GM23338 (cell line): ENCODE measurements at regions not wholly inside any gene's neighbourhood (a gene's known extent, or its start where the extent isn't known, plus 50 kb on each side); places are given as distances from the start of the nearest gene placed in this dataset.

Source experiments
- ATAC-seq: fragments of 200-7000 bp; cut with Tn5 transposase; 3 replicates; pipeline ENCODE4 v1.9.1; 2020
- DNase-seq: peaks from one replicate; pipeline ENCODE4 v3.0.0-alpha.2; 2015; ENCODE audit warnings: low spot score
- H2AFZ ChIP-seq: fragments of 200-600 bp; sonication (generic); 2 replicates; pipeline ENCODE4 v1.8.0; 2016; ENCODE audit warnings: antibody characterized with exemption, mild to moderate bottlenecking, moderate library complexity
- H3F3A ChIP-seq: fragments of 200-600 bp; sonication (generic); replicated peaks from 2 replicates; pipeline ENCODE4 v1.8.0; 2017; ENCODE audit warnings: antibody characterized with exemption, mixed run types, low read depth
- H3K27ac ChIP-seq: fragments of 200-600 bp; sonication (generic); 2 replicates; pipeline ENCODE4 v1.6.1; 2016; ENCODE audit warnings: low read depth
- H3K27me3 ChIP-seq: fragments of 200-600 bp; sonication (generic); 2 replicates; pipeline ENCODE4 v1.8.0; 2016; ENCODE audit warnings: mild to moderate bottlenecking, mixed run types, moderate library complexity; ENCODE audit not compliant: insufficient read depth
- H3K36me3 ChIP-seq: fragments of 200-600 bp; sonication (generic); 2 replicates; pipeline ENCODE4 v1.8.0; 2016; ENCODE audit warnings: mild to moderate bottlenecking; ENCODE audit not compliant: insufficient read depth
- H3K4me1 ChIP-seq: fragments of 200-600 bp; sonication (generic); 2 replicates; pipeline ENCODE4 v1.8.0; 2016; ENCODE audit warnings: mild to moderate bottlenecking, moderate library complexity; ENCODE audit not compliant: insufficient read depth
- H3K4me2 ChIP-seq: fragments of 200-600 bp; sonication (generic); 2 replicates; pipeline ENCODE4 v1.7.1; 2017; ENCODE audit warnings: mixed run types
- H3K4me3 ChIP-seq: fragments of 200-600 bp; sonication (generic); 2 replicates; pipeline ENCODE4 v1.6.1; 2016; ENCODE audit warnings: mixed run types
- H3K79me2 ChIP-seq: fragments of 200-600 bp; sonication (generic); replicated peaks from 2 replicates; pipeline ENCODE4 v1.8.0; 2017; ENCODE audit warnings: mild to moderate bottlenecking; ENCODE audit not compliant: insufficient read depth
- H3K9me2 ChIP-seq: fragments of 200-600 bp; sonication (generic); 2 replicates; pipeline ENCODE4 v1.8.0; 2017; ENCODE audit not compliant: insufficient read depth
- H4K20me1 ChIP-seq: fragments of 200-600 bp; sonication (generic); replicated peaks from 2 replicates; pipeline ENCODE4 v1.8.0; 2017; ENCODE audit warnings: mild to moderate bottlenecking; ENCODE audit not compliant: insufficient read depth
- H3K27ac Mint-ChIP-seq: 2 replicates; pipeline ENCODE4 v1.8.0; 2020; ENCODE audit warnings: inconsistent platforms, mild to moderate bottlenecking, moderate library complexity, mixed read lengths
- H3K27me3 Mint-ChIP-seq: 3 replicates; pipeline ENCODE4 v1.8.0; 2022; ENCODE audit warnings: low read depth, mild to moderate bottlenecking, moderate library complexity, mixed read lengths, inconsistent platforms; ENCODE audit not compliant: insufficient read depth, poor library complexity
- H3K36me3 Mint-ChIP-seq: 3 replicates; pipeline ENCODE4 v1.8.0; 2021; ENCODE audit warnings: low read depth, mild to moderate bottlenecking, inconsistent platforms, moderate library complexity, mixed read lengths
- H3K4me1 Mint-ChIP-seq: 3 replicates; pipeline ENCODE4 v1.8.0; 2020; ENCODE audit warnings: mild to moderate bottlenecking, inconsistent platforms, mixed read lengths
- H3K4me3 Mint-ChIP-seq: 3 replicates; pipeline ENCODE4 v1.8.0; 2021; ENCODE audit warnings: moderate library complexity, mild to moderate bottlenecking, inconsistent platforms, mixed read lengths
- H3K9me3 Mint-ChIP-seq: 3 replicates; pipeline ENCODE4 v1.8.0; 2020; ENCODE audit warnings: moderate library complexity, mild to moderate bottlenecking, inconsistent platforms, mixed read lengths
- CTCF ChIP-seq, 2 experiments: fragments of 200-600 bp in 1 of 2; sonication (generic) in 1 of 2; conservative IDR thresholded peaks; 2 replicates each; pipeline versions ENCODE4 v1.5.1 to v1.6.1; 2016 to 2017; ENCODE audit warnings: antibody characterized with exemption in 2 of 2, low read depth in 2 of 2, mild to moderate bottlenecking in 2 of 2, moderate library complexity in 1 of 2
- EZH2 ChIP-seq: fragments of 200-600 bp; sonication (generic); IDR thresholded peaks from one replicate; pipeline ENCODE4 v1.8.0; 2017; ENCODE audit warnings: antibody characterized with exemption, mild to moderate bottlenecking, low read depth; ENCODE audit not compliant: unreplicated experiment
- JUNB ChIP-seq: IDR thresholded peaks from one replicate; pipeline ENCODE4 v1.6.1; 2016; ENCODE audit warnings: antibody characterized with exemption; ENCODE audit not compliant: unreplicated experiment
- NANOG ChIP-seq: IDR thresholded peaks from 2 replicates; pipeline ENCODE4 v1.6.1; 2016; ENCODE audit warnings: antibody characterized with exemption, borderline replicate concordance
- STAT1 ChIP-seq: IDR thresholded peaks from one replicate; pipeline ENCODE4 v1.6.1; 2016; ENCODE audit warnings: antibody characterized with exemption; ENCODE audit not compliant: unreplicated experiment
- ZNF114 ChIP-seq: fragments of 250-450 bp; sonication (Bioruptor Pico); IDR thresholded peaks from 2 replicates; pipeline ENCODE4 v1.5.0; 2020; ENCODE audit warnings: mild to moderate bottlenecking, moderate library complexity
- ZNF331 ChIP-seq: fragments of 250-450 bp; sonication (Bioruptor Pico); IDR thresholded peaks from 2 replicates; pipeline ENCODE4 v1.5.0; 2020; ENCODE audit warnings: low read depth, mild to moderate bottlenecking, moderate library complexity
- ZNF462 ChIP-seq: fragments of 250-450 bp; sonication (Bioruptor Pico); IDR thresholded peaks from 2 replicates; pipeline ENCODE4 v1.5.0; 2020; ENCODE audit warnings: mild to moderate bottlenecking, moderate library complexity

DNA sequence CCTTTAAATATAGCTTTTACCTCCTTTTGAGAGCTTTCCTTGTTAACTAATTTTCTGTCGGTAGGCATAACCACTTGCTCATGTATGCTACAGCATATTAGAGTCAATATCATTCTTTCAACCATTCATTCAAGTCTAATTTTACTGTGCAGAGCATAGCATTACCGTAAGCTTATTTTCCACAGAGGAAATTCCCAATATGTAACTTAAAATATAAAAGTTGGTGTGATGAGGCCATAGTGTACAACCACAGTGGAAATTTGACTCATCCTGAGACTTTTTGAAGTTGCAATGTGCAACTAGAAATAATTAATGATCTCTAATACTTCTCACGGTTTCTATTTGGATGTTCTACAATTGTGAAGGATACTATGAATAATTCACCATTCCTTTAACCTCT is 80.6 kb upstream of the KLF6 start:
- no peaks in the 10 kb centered on the region for H3K9me2 ChIP-seq
- no peaks in the 10 kb centered on the region for H3K79me2 ChIP-seq
- no peaks in the 10 kb centered on the region for H3K27me3 ChIP-seq
- no peaks in the 10 kb centered on the region for H3F3A ChIP-seq
- Mint-ChIP-seq H3K36me3 (no peaks in the 10 kb centered on the region), H3K4me1 (peaks cover 9% of the 10 kb centered on the region), H3K4me3 (no peak overlapping the region), H3K27me3 (peaks cover 2% of the 10 kb centered on the region), H3K9me3 (no peaks in the 10 kb centered on the region), H3K27ac (no peak overlapping the region)
- no peak overlapping the region for H2AFZ ChIP-seq
- no peaks in the 10 kb centered on the region for H3K4me1 ChIP-seq
- no peak overlapping the region for H3K4me3 ChIP-seq
- H3K27ac ChIP-seq = no peak overlapping the region
- H4K20me1 ChIP-seq = no peaks in the 10 kb centered on the region
- TF ChIP-seq ZNF114 (CRISPR knock-in tag) = no peak
- TF ChIP-seq NANOG = no peak
- TF ChIP-seq ZNF331 (CRISPR knock-in tag) = no peak
- TF ChIP-seq EZH2 = no peak
- ATAC-seq = no peak
- H3K4me2 ChIP-seq = no peak overlapping the region
- H3K36me3 ChIP-seq = no peaks in the 10 kb centered on the region
- DNase-seq = no peak

- Mint-ChIP-seq H3K9me3 (no peaks in the 10 kb centered on the region), H3K4me1 (no peaks in the 10 kb centered on the region), H3K27me3 (no peaks in the 10 kb centered on the region), H3K27ac (no peak overlapping the region), H3K36me3 (no peaks in the 10 kb centered on the region), H3K4me3 (no peak overlapping the region)
- no peak for DNase-seq
- Histone ChIP-seq H3K4me1 (no peaks in the 10 kb centered on the region), H2AFZ (no peak overlapping the region), H3K4me3 (no peak overlapping the region), H3K9me2 (peaks cover 5% of the 10 kb centered on the region; the same call in 1 of the 2 replicates), H3K4me2 (no peak overlapping the region), H3K79me2 (no peaks in the 10 kb centered on the region), H3K27ac (no peak overlapping the region), H3F3A (no peaks in the 10 kb centered on the region), H3K36me3 (no peaks in the 10 kb centered on the region), H4K20me1 (no peaks in the 10 kb centered on the region), H3K27me3 (no peaks in the 10 kb centered on the region)
- TF ChIP-seq ZNF331 (CRISPR knock-in tag) (no peak), STAT1 (no peak), CTCF (conservative IDR thresholded peaks at IDR 0.05; ENCODE audit: low read depth in 2 of 2) (no peak), EZH2 (no peak)
- ATAC-seq = no peak
These were observed 76.8 kb upstream of the KLF6 start for GRCh38 chr10:3861795-3862194.

DNA sequence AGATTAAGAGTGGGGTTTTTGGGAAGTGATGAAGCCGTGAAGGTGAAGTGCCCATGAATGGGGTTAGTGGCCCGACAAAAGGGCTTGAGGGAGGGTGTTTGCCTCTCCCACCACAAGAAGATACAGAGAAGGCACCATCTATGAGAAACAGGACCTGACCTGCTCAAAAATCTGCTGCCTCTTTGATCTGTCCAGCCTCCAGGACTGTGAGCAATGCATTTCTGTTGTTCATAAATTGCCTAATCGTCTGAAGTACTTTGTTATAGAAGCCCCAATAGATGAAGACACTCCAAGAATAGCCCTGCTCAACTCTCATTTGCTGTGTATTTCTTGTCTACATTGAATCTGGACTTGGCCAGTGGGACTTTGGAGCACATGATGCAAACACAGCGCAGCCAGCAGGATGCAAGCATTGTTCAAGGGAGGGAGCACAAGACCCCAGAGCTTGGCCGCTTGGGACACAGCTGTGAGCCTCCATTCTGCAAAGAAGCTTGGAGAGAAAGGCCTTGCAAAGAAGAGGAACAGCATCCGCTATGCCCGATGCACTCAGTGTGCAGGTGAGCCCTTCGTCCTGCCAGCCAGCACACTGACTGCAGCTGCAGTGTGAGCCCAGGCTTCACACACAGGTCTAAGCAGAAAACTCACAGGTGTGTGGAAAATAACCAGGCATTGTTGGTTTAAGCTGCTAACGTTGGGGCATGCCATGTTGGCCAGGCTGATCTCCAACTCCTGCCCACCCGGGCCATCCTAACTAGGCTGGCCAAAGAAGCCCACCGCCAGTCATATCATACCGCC is 73.2 kb upstream of the KLF6 start:
- Histone ChIP-seq H3K27ac (no peak overlapping the region), H4K20me1 (no peaks in the 10 kb centered on the region), H3K4me2 (no peak overlapping the region), H3F3A (no peaks in the 10 kb centered on the region), H2AFZ (0 out of 2 replicates have a peak overlapping the region, but pooled peaks have one; percentile 38), H3K4me1 (0 out of 2 replicates have a peak, but pooled peaks cover 3% of the 10 kb centered on the region), H3K4me3 (no peak overlapping the region), H3K36me3 (no peaks in the 10 kb centered on the region), H3K9me2 (peaks cover 5% of the 10 kb centered on the region; the same call in 1 of the 2 replicates), H3K27me3 (no peaks in the 10 kb centered on the region), H3K79me2 (no peaks in the 10 kb centered on the region)
- H3K4me3 Mint-ChIP-seq = no peak overlapping the region
- peaks cover 8% of the 10 kb centered on the region for H3K4me1 Mint-ChIP-seq
- H3K27ac Mint-ChIP-seq = no peak overlapping the region
- no peaks in the 10 kb centered on the region for H3K9me3 Mint-ChIP-seq
- no peak for DNase-seq
- peaks cover 2% of the 10 kb centered on the region for H3K27me3 Mint-ChIP-seq
- ATAC-seq = no peak
- H3K36me3 Mint-ChIP-seq = no peaks in the 10 kb centered on the region
- TF ChIP-seq ZNF114 (CRISPR knock-in tag) (no peak), ZNF462 (CRISPR knock-in tag) (no peak), STAT1 (no peak), JUNB (no peak)
